ENCODE measurements at regions not wholly inside any gene's neighbourhood (a gene's known extent, or its start where the extent isn't known, plus 50 kb on each side); places are given as distances from the start of the nearest gene placed in this dataset.

GRCh38 chr14:96723946-96724345 lies 73.2 kb upstream of the VRK1 start:
- Histone ChIP-seq H3K18ac (ENCODE audit: insufficient read length, low read depth, low read length) (no peak overlapping the region), H2AFZ (ENCODE audit: low read length) (no peak overlapping the region), H3K9me3 (ENCODE audit: control insufficient read depth, low read depth, low read length) (no peaks in the 10 kb centered on the region), H3K27ac (ENCODE audit: insufficient read length, low read depth, low read length) (no peak overlapping the region), H2BK20ac (ENCODE audit: low read depth, low read length, poor library complexity, severe bottlenecking) (no peak overlapping the region), H4K8ac (replicated peaks; ENCODE audit: insufficient read length, low read depth, low read length) (no peak overlapping the region), H2AK5ac (ENCODE audit: insufficient read length, low read length) (no peak overlapping the region), H3K23ac (ENCODE audit: insufficient read length, low read depth, low read length) (no peak overlapping the region), H2BK5ac (ENCODE audit: insufficient read length, low read length) (no peak overlapping the region), H4K20me1 (ENCODE audit: control insufficient read depth, insufficient read depth, insufficient read length) (no peaks in the 10 kb centered on the region), H4K91ac (ENCODE audit: insufficient read length, low read depth, low read length) (no peak overlapping the region), H3K79me2 (ENCODE audit: insufficient read depth, low read length) (no peaks in the 10 kb centered on the region), H3K14ac (ENCODE audit: insufficient read depth, low read length) (no peak overlapping the region), H4K5ac (ENCODE audit: insufficient read length, low read depth, low read length) (no peak overlapping the region), H3K23me2 (ENCODE audit: insufficient read length, low read depth, low read length, poor library complexity, severe bottlenecking) (no peaks in the 10 kb centered on the region), H3K79me1 (ENCODE audit: insufficient read depth, low read depth, low read length, poor library complexity, severe bottlenecking) (no peaks in the 10 kb centered on the region), H3K4ac (ENCODE audit: low read depth, low read length) (no peak overlapping the region), H2BK15ac (ENCODE audit: low read depth, low read length) (no peak overlapping the region), H3K27me3 (ENCODE audit: insufficient read depth, low read length) (no peaks in the 10 kb centered on the region), H2BK12ac (ENCODE audit: insufficient read length, low read depth, low read length) (no peak overlapping the region), H3K56ac (ENCODE audit: insufficient read length, low read depth, low read length) (no peak overlapping the region), H3K4me1 (ENCODE audit: insufficient read depth, low read length) (no peaks in the 10 kb centered on the region), H3K9ac (ENCODE audit: extremely low read depth, insufficient read length, low read length) (no peak overlapping the region), H2BK120ac (ENCODE audit: low read depth, low read length, poor library complexity, severe bottlenecking) (no peak overlapping the region), H3T11ph (ENCODE audit: low read length) (no peak overlapping the region), H3K4me2 (ENCODE audit: insufficient read depth, insufficient read length, low read length) (no peak overlapping the region)
- Mint-ChIP-seq H3K9me3 (peaks cover 3 to 6% of the 10 kb centered on the region in 2 experiments; a peak in 3 of 5 replicates), H3K4me3 (no peak overlapping the region), H3K36me3 (ENCODE audit: insufficient read depth in 1 of 3, low read depth in 3 of 3) (no peaks in the 10 kb centered on the region), H3K27me3 (ENCODE audit: low read depth) (peaks cover 41% of the 10 kb centered on the region), H3K4me1 (peaks cover 0 to 6% of the 10 kb centered on the region in 2 experiments; a peak in 1 of 4 replicates), H3K27ac (no peak overlapping the region)
- TF ChIP-seq CTCF (conservative IDR thresholded peaks at IDR 0.05), result no peak
- no CpG with 5 or more reads among the region's 10 CpGs for WGBS (ENCODE audit: extremely low coverage, insufficient read length, low lambda C conversion rate)
- DNase-seq, result no peak

All from H9 (cell line).